ENCODE measurements at regions not wholly inside any gene's neighbourhood (a gene's known extent, or its start where the extent isn't known, plus 50 kb on each side); places are given as distances from the start of the nearest gene placed in this dataset.
"Not testable (repeated sequence)": the region's sequence is repeated elsewhere in the genome, so short reads cannot be mapped to it uniquely, and the experiment has no call there.

- DNase-seq (ENCODE audit: low read depth, low spot score): no peak
Observed at GRCh38 chr2:13524492-13524891, 807.8 kb downstream of the TRIB2 start.

- not testable (repeated sequence) for DNase-seq (ENCODE audit: low read depth, low spot score)
Observed at GRCh38 chr2:13531735-13532410, 815.1 kb downstream of the TRIB2 start.

GRCh38 chr2:13532781-13533523 is 816.2 kb downstream of the TRIB2 start:
- DNase-seq (ENCODE audit: low read depth, low spot score): not testable (repeated sequence)

GRCh38 chr2:13533524-13533922 is 816.8 kb downstream of the TRIB2 start:
- no peak for DNase-seq (ENCODE audit: low read depth, low spot score)

GRCh38 chr2:13536941-13537340 is 820.2 kb downstream of the TRIB2 start:
- DNase-seq (ENCODE audit: low read depth, low spot score): no peak

GRCh38 chr2:13537771-13538349 is 821.1 kb downstream of the TRIB2 start:
- no peak for DNase-seq (ENCODE audit: low read depth, low spot score)

- DNase-seq (ENCODE audit: low read depth, low spot score): no peak
Observed at GRCh38 chr2:13539296-13539695, 822.6 kb downstream of the TRIB2 start.

GRCh38 chr2:13542061-13542460 is 825.3 kb downstream of the TRIB2 start:
- DNase-seq (ENCODE audit: low read depth, low spot score): no peak

- no peak for DNase-seq (ENCODE audit: low read depth, low spot score)
Observed at GRCh38 chr2:13542642-13543041, 825.9 kb downstream of the TRIB2 start.

GRCh38 chr2:13543550-13543949 is 826.8 kb downstream of the TRIB2 start:
- DNase-seq (ENCODE audit: low read depth, low spot score): no peak

- DNase-seq (ENCODE audit: low read depth, low spot score): no peak
Observed at GRCh38 chr2:13545320-13545719, 828.6 kb downstream of the TRIB2 start.

- no peak for DNase-seq (ENCODE audit: low read depth, low spot score)
Observed at GRCh38 chr2:13546131-13546530, 829.4 kb downstream of the TRIB2 start.

GRCh38 chr2:13550285-13551231 is 833.8 kb downstream of the TRIB2 start:
- DNase-seq (ENCODE audit: low read depth, low spot score): no peak

GRCh38 chr2:13558368-13558767 is 841.6 kb downstream of the TRIB2 start:
- no peak for DNase-seq (ENCODE audit: low read depth, low spot score)

- no peak for DNase-seq (ENCODE audit: low read depth, low spot score)
Observed at GRCh38 chr2:13560322-13560721, 843.6 kb downstream of the TRIB2 start.

GRCh38 chr2:13572466-13572865 is 855.7 kb downstream of the TRIB2 start:
- DNase-seq (ENCODE audit: low read depth, low spot score): no peak

GRCh38 chr2:13574831-13575230 is 858.1 kb downstream of the TRIB2 start:
- DNase-seq (ENCODE audit: low read depth, low spot score): no peak

GRCh38 chr2:13576406-13577036 is 859.8 kb downstream of the TRIB2 start:
- DNase-seq (ENCODE audit: low read depth, low spot score): no peak

GRCh38 chr2:13578547-13578946 is 861.8 kb downstream of the TRIB2 start:
- no peak for DNase-seq (ENCODE audit: low read depth, low spot score)

- peak; percentile 20 for DNase-seq (ENCODE audit: low read depth, low spot score)
Observed at GRCh38 chr2:13581471-13581870, 864.7 kb downstream of the TRIB2 start.

GRCh38 chr2:13583609-13584008 is 866.9 kb downstream of the TRIB2 start:
- DNase-seq (ENCODE audit: low read depth, low spot score): no peak

Measured in ELF-1 (cell line).